HepG2 (cell line): ENCODE measurements at regions not wholly inside any gene's neighbourhood (a gene's known extent, or its start where the extent isn't known, plus 50 kb on each side); places are given as distances from the start of the nearest gene placed in this dataset.

Experiments
- ATAC-seq: fragments of 200-7000 bp; cut with Tn5 transposase; 3 replicates; pipeline ENCODE4 v1.9.1; 2020; ENCODE audit warnings: mild to moderate bottlenecking, moderate library complexity
- BruUV-seq: library from RNA; stranded (reverse); fragments of 400-500 nt; replicated peaks from 2 replicates; lab custom pipeline; 2021; lab: Mats Ljungman, UMichigan
- CTCF ChIA-PET: fragments of 300-600 bp; formaldehyde crosslinking; extraction: SDS; loops from one replicate; lab custom pipeline; 2021; ENCODE audit warnings: low total read pairs, inconsistent platforms, low intra/inter-chr PET ratio; lab: Yijun Ruan, JAX
- POLR2A ChIA-PET: fragments of 350-600 bp; sonication (Branson Sonifier 250); formaldehyde crosslinking; loops from one replicate; lab custom pipeline; 2020; ENCODE audit warnings: antibody characterized with exemption, inconsistent platforms; lab: Yijun Ruan, JAX
- DNase-seq: peaks from one replicate; pipeline ENCODE4 v3.0.0-alpha.2; 2015; ENCODE audit warnings: low spot score
- FAIRE-seq: peaks from 3 replicates; lab custom pipeline; 2011; peaks lifted over from hg19 to GRCh38; lab: Jason Lieb, UNC
- H2AFZ ChIP-seq: one replicate; pipeline ENCODE4 v1.6.1; 2011; ENCODE audit warnings: low read length, inconsistent platforms
- H3K27ac ChIP-seq: fragments of 300-600 bp; 3 replicates; pipeline ENCODE4 v1.8.0; 2011; ENCODE audit warnings: mixed run types, mild to moderate bottlenecking, mixed read lengths, low read length, inconsistent platforms; ENCODE audit not compliant: insufficient read depth; ENCODE audit errors: extremely low read length
- H3K27me3 ChIP-seq, 2 experiments: fragments of 200-600 bp in 1 of 2; 2 replicates in 1 of 2; 3 replicates in 1 of 2; pipeline versions ENCODE4 v1.6.0 to v1.8.0; 2011; ENCODE audit warnings: low read length in 2 of 2, mild to moderate bottlenecking in 2 of 2, moderate library complexity in 2 of 2, inconsistent platforms in 1 of 2; ENCODE audit not compliant: insufficient read depth in 2 of 2, control insufficient read depth in 1 of 2
- H3K36me3 ChIP-seq, 2 experiments: fragments of 200-600 bp in 1 of 2; replicated peaks in 1 of 2; 2 replicates in 1 of 2; 3 replicates in 1 of 2; pipeline versions ENCODE4 v1.5.1 to v1.8.0; 2011; ENCODE audit warnings: low read length in 2 of 2, inconsistent platforms in 1 of 2; ENCODE audit not compliant: insufficient read depth in 2 of 2, control insufficient read depth in 1 of 2
- H3K4me1 ChIP-seq: 2 replicates; pipeline ENCODE4 v1.5.1; 2012; ENCODE audit warnings: low read length, inconsistent platforms; ENCODE audit not compliant: insufficient read depth
- H3K4me2 ChIP-seq: 2 replicates; pipeline ENCODE4 v1.6.0; 2011; ENCODE audit warnings: low read depth, low read length, inconsistent platforms
- H3K4me3 ChIP-seq, 3 experiments: fragments of 200-600 bp in 1 of 3; sonication (generic), shearing (Covaris generic) in 1 of 3; replicated peaks in 1 of 3; 2 replicates each; pipeline ENCODE4 v1.5.1; 2011 to 2016; ENCODE audit warnings: low read length in 3 of 3, inconsistent platforms in 2 of 3, low read depth in 2 of 3, mild to moderate bottlenecking in 2 of 3, control low read depth in 1 of 3, mixed read lengths in 1 of 3; ENCODE audit not compliant: insufficient read depth in 1 of 3
- H3K79me2 ChIP-seq: one replicate; pipeline ENCODE4 v1.6.1; 2011; ENCODE audit warnings: low read length, inconsistent platforms; ENCODE audit not compliant: insufficient read depth
- H3K9ac ChIP-seq: 2 replicates; pipeline ENCODE4 v1.6.0; 2011; ENCODE audit warnings: mild to moderate bottlenecking, low read depth, low read length, inconsistent platforms; ENCODE audit not compliant: insufficient read depth
- H3K9me3 ChIP-seq: 2 replicates; pipeline ENCODE4 v1.5.1; 2012; ENCODE audit warnings: mild to moderate bottlenecking, low read length
- H4K20me1 ChIP-seq: 2 replicates; pipeline ENCODE4 v1.6.0; 2011; ENCODE audit warnings: inconsistent platforms, mild to moderate bottlenecking, low read length, moderate library complexity; ENCODE audit not compliant: insufficient read depth
- CCDC6 ChIP-seq: sonication (generic); formaldehyde crosslinking; IDR thresholded peaks from 2 replicates; pipeline ENCODE4 v1.8.1; 2022; ENCODE audit warnings: mild to moderate bottlenecking, missing genetic modification reagents, moderate library complexity
- ETS1 ChIP-seq: sonication (generic); formaldehyde crosslinking; IDR thresholded peaks from 2 replicates; pipeline ENCODE4 v1.4.0; 2020; ENCODE audit warnings: missing genetic modification reagents
- FOXM1 ChIP-seq: sonication (generic); formaldehyde crosslinking; IDR thresholded peaks from 2 replicates; pipeline ENCODE4 v1.5.0; 2020; ENCODE audit warnings: missing genetic modification reagents
- HNF1A ChIP-seq, 2 experiments: sonication (generic) in 1 of 2; formaldehyde crosslinking in 1 of 2; IDR thresholded peaks; 2 replicates each; pipeline versions ENCODE4 v1.4.0 to v1.6.1; 2016 to 2020; ENCODE audit warnings: borderline replicate concordance in 1 of 2, low read depth in 1 of 2, mild to moderate bottlenecking in 1 of 2, missing genetic modification reagents in 1 of 2
- HOXA7 ChIP-seq: sonication (generic); formaldehyde crosslinking; IDR thresholded peaks from 2 replicates; pipeline ENCODE4 v1.8.1; 2022; ENCODE audit warnings: mild to moderate bottlenecking, missing genetic modification reagents, moderate library complexity
- MED1 ChIP-seq: sonication (generic); formaldehyde crosslinking; IDR thresholded peaks from 2 replicates; pipeline ENCODE4 v1.4.0; 2020; ENCODE audit warnings: missing genetic modification reagents
- NFRKB ChIP-seq: fragments of 450-650 bp; IDR thresholded peaks from 2 replicates; pipeline ENCODE4 v1.6.1; 2017
- SP2 ChIP-seq: sonication (generic); formaldehyde crosslinking; IDR thresholded peaks from 2 replicates; pipeline ENCODE4 v1.5.1; 2020; ENCODE audit warnings: mild to moderate bottlenecking, missing genetic modification reagents
- ZFAT ChIP-seq: sonication (generic); formaldehyde crosslinking; conservative IDR thresholded peaks from 2 replicates; pipeline ENCODE4 v1.8.1; 2023; ENCODE audit warnings: missing genetic modification reagents, inconsistent platforms
- ZMYM4 ChIP-seq: sonication (generic); formaldehyde crosslinking; IDR thresholded peaks from 2 replicates; pipeline ENCODE4 v1.8.1; 2023; ENCODE audit warnings: mild to moderate bottlenecking, missing genetic modification reagents
- ZNF414 ChIP-seq: sonication (generic); formaldehyde crosslinking; IDR thresholded peaks from 2 replicates; pipeline ENCODE4 v1.5.0; 2020; ENCODE audit warnings: missing genetic modification reagents
- ZNF512B ChIP-seq: sonication (generic); formaldehyde crosslinking; IDR thresholded peaks from 2 replicates; pipeline ENCODE4 v1.5.1; 2020; ENCODE audit warnings: missing genetic modification reagents, mild to moderate bottlenecking, borderline replicate concordance
- ZNF749 ChIP-seq: sonication (generic); formaldehyde crosslinking; IDR thresholded peaks from 2 replicates; pipeline ENCODE4 v1.8.0; 2022; ENCODE audit warnings: mild to moderate bottlenecking, missing genetic modification reagents, moderate library complexity, borderline replicate concordance
- ZNF761 ChIP-seq: sonication (generic); formaldehyde crosslinking; conservative IDR thresholded peaks from 2 replicates; pipeline ENCODE4 v1.4.0; 2020; ENCODE audit warnings: mild to moderate bottlenecking, missing genetic modification reagents
- ZNF792 ChIP-seq: IDR thresholded peaks from 2 replicates; pipeline ENCODE4 v1.6.1; 2016
- WGBS: methylation state at CpG from one replicate; pipeline ENCODE4 v1.1.6; 2017; ENCODE audit warnings: low lambda C conversion rate; 5-methylcytosine and 5-hydroxymethylcytosine counted together
- in situ Hi-C: cut with HindIII; loops from 2 replicates; pipeline ENCODE4 v1.10.0; 2017; ENCODE audit warnings: low pct_unique_long_range_greater_than_20kb; ENCODE audit not compliant: extremely low pct_ligation_motif_present
- intact Hi-C: fragments of 100-400 bp; cut with micrococcal nuclease; formaldehyde crosslinking; loops from one replicate; pipeline ENCODE4 v1.10.0; 2022; ENCODE audit not compliant: unreplicated experiment

GRCh38 chr4:79259242-79259641 lies 66.6 kb downstream of the NAA11 start:
- intact Hi-C loops: no loop called here
- no peak overlapping the region for H3K27ac ChIP-seq
- no peak overlapping the region for H3K9ac ChIP-seq
- FAIRE-seq (no peak), ATAC-seq (no peak), DNase-seq (no peak)
- no peaks in the 10 kb centered on the region for H3K27me3 ChIP-seq
- no peaks in the 10 kb centered on the region for H3K9me3 ChIP-seq
- in situ Hi-C loops: no loop called here
- no peak overlapping the region for H2AFZ ChIP-seq
- H3K4me3 ChIP-seq: no peak overlapping the region
- ChIA-PET CTCF (no interaction called here), POLR2A (no interaction called here)
- BruUV-seq: no TSS peak
- H3K4me2 ChIP-seq: no peak overlapping the region
- TF ChIP-seq ZFAT (CRISPR knock-in tag) (no peak), ETS1 (CRISPR knock-in tag) (no peak), FOXM1 (CRISPR knock-in tag) (no peak), SP2 (CRISPR knock-in tag) (no peak), CCDC6 (CRISPR knock-in tag) (no peak), ZNF792 (no peak), MED1 (CRISPR knock-in tag) (no peak), NFRKB (no peak), ZNF761 (CRISPR knock-in tag) (no peak), ZMYM4 (no peak), ZNF512B (no peak), HNF1A (IDR thresholded peaks at IDR 0.05; ENCODE audit: low read depth) (no peak), HNF1A (CRISPR knock-in tag; IDR thresholded peaks at IDR 0.05; ENCODE audit: borderline replicate concordance) (no peak), ZNF749 (CRISPR knock-in tag) (no peak), HOXA7 (CRISPR knock-in tag) (no peak), ZNF414 (CRISPR knock-in tag) (no peak)
- no peaks in the 10 kb centered on the region for H3K36me3 ChIP-seq
- no peaks in the 10 kb centered on the region for H3K4me1 ChIP-seq
- H4K20me1 ChIP-seq: no peaks in the 10 kb centered on the region
- no CpG with 5 or more reads among the region's 2 CpGs for WGBS
- H3K79me2 ChIP-seq: no peaks in the 10 kb centered on the region
